ENCODE measurements at regions not wholly inside any gene's neighbourhood (a gene's known extent, or its start where the extent isn't known, plus 50 kb on each side); places are given as distances from the start of the nearest gene placed in this dataset.

DNA sequence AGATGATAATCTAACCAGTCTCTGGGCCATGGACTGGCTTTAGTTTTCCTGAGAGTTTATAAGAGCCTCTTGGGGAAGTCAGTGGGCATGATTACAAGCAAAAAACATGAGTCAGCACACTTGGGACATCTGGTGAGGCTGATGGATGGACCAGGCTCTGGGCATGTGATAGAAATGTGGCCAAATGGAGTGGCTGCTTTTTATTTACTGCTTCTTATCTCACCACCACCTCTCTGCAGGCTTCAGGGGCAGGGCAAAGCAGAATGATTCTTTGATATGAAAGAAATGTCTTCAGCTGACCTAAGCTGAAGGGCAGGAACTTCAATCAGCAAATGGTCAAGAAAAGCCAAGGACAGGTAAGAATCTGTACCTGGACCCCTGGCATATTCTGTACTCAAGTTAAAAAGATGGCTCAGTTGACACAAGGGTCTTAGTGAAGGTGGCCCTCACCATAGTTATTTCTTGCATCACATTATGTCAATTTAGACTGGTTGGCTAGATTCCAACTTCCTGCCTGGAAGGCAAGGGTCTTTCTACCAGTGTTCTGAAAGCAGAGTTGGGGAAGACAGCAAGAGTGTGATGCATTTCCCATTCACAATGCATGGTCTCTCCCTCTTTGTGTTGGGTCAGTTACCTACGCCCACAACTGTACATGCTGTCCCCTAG, 162.8 kb downstream of the FASLG start:
- 100% methylated on average over 1 of the region's 1 CpG for WGBS (ENCODE audit: low lambda C conversion rate)
- Histone ChIP-seq H3K4me2 (no peak overlapping the region), H3K9me3 (no peaks in the 10 kb centered on the region), H3K9ac (no peak overlapping the region), H3K79me2 (ENCODE audit: insufficient read depth) (no peaks in the 10 kb centered on the region), H3K4me3 (ENCODE audit: low read depth in 2 of 2, low read length in 1 of 2) (no peak overlapping the region), H3K27me3 (ENCODE audit: insufficient read depth) (no peaks in the 10 kb centered on the region), H4K20me1 (ENCODE audit: insufficient read depth) (no peaks in the 10 kb centered on the region), H3K27ac (ENCODE audit: low read depth in 2 of 2, low read length in 1 of 2) (peak overlapping the region in 1 of 2 experiments; percentile 62; a peak in 1 of 4 replicates), H3K36me3 (replicated peaks in 1 of 2; ENCODE audit: control insufficient read depth in 1 of 2, insufficient read depth in 2 of 2, low read length in 1 of 2) (no peaks in the 10 kb centered on the region), H3K9me2 (no peaks in the 10 kb centered on the region), H3K4me1 (ENCODE audit: control insufficient read depth in 1 of 2, insufficient read depth in 2 of 2, low read depth in 1 of 2, low read length in 1 of 2) (peaks cover 0 to 7% of the 10 kb centered on the region in 2 experiments; a peak in 2 of 4 replicates), H2AFZ (ENCODE audit: low read depth) (no peak overlapping the region), H3F3A (replicated peaks; ENCODE audit: insufficient read depth) (no peaks in the 10 kb centered on the region)
- ChIA-PET CTCF (no interaction called here), POLR2A (no interaction called here)
- DNase-seq: peak; percentile 24
- TF ChIP-seq FOSL2 (IDR thresholded peaks at IDR 0.05; ENCODE audit: borderline replicate concordance, low read depth) (0 out of 2 replicates have a peak, but pooled peaks have one; percentile 15), NFIC (IDR thresholded peaks at IDR 0.05; ENCODE audit: borderline replicate concordance) (peak; percentile 17; the same call in 1 of the 2 replicates), JUND (IDR thresholded peaks at IDR 0.05) (peak; percentile 30; the same call in 1 of the 2 replicates), GABPA (IDR thresholded peaks at IDR 0.05; ENCODE audit: low read depth) (no peak), TCF12 (IDR thresholded peaks at IDR 0.05) (peak; percentile 81), POLR2AphosphoS5 (IDR thresholded peaks at IDR 0.05; ENCODE audit: low read depth, low read length) (no peak), FOXJ3 (CRISPR knock-in tag; IDR thresholded peaks at IDR 0.05) (no peak)
- TF ChIP-seq, protein P1, sequence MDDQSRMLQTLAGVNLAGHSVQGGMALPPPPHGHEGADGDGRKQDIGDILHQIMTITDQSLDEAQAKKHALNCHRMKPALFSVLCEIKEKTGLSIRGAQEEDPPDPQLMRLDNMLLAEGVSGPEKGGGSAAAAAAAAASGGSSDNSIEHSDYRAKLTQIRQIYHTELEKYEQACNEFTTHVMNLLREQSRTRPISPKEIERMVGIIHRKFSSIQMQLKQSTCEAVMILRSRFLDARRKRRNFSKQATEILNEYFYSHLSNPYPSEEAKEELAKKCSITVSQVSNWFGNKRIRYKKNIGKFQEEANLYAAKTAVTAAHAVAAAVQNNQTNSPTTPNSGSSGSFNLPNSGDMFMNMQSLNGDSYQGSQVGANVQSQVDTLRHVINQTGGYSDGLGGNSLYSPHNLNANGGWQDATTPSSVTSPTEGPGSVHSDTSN (IDR thresholded peaks at IDR 0.05): peak; percentile 89
- TF ChIP-seq, protein P2, sequence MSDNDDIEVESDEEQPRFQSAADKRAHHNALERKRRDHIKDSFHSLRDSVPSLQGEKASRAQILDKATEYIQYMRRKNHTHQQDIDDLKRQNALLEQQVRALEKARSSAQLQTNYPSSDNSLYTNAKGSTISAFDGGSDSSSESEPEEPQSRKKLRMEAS (IDR thresholded peaks at IDR 0.05; ENCODE audit: low read depth): peak; percentile 50

DNA sequence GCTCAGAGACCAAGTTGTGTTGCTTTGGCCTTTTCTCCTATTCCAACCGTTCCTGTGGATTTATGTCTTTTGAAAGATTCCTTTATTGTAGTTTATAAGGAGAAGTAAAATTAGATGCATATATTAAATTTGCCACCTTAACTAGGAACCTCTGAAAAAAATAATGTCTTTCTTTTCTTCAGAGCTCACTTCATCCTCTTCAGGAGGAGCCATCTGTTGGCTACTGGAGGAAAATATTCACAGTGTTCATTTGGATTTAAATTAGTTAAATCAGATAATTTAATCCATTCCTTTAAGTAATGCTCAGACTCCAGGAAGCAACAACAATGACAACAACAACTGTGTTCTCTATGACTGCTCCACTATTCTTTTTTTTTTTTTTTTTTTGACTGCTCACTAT, 164.0 kb downstream of the FASLG start:
- Histone ChIP-seq H3K36me3 (replicated peaks in 1 of 2; ENCODE audit: control insufficient read depth in 1 of 2, insufficient read depth in 2 of 2, low read length in 1 of 2) (no peaks in the 10 kb centered on the region), H3K4me3 (ENCODE audit: low read depth in 2 of 2, low read length in 1 of 2) (no peak overlapping the region), H3K27ac (ENCODE audit: low read depth in 2 of 2, low read length in 1 of 2) (no peak overlapping the region), H3K79me2 (ENCODE audit: insufficient read depth) (no peaks in the 10 kb centered on the region), H3F3A (replicated peaks; ENCODE audit: insufficient read depth) (no peaks in the 10 kb centered on the region), H3K4me2 (no peak overlapping the region), H3K9me2 (no peaks in the 10 kb centered on the region), H3K27me3 (ENCODE audit: insufficient read depth) (no peaks in the 10 kb centered on the region), H3K4me1 (ENCODE audit: control insufficient read depth in 1 of 2, insufficient read depth in 2 of 2, low read depth in 1 of 2, low read length in 1 of 2) (peaks cover 0 to 7% of the 10 kb centered on the region in 2 experiments; a peak in 2 of 4 replicates), H3K9ac (no peak overlapping the region), H2AFZ (ENCODE audit: low read depth) (no peak overlapping the region), H4K20me1 (ENCODE audit: insufficient read depth) (no peaks in the 10 kb centered on the region), H3K9me3 (no peaks in the 10 kb centered on the region)
- TF ChIP-seq EZH2phosphoT487 (IDR thresholded peaks at IDR 0.05; ENCODE audit: borderline replicate concordance, low read depth): no peak
- no peak for TF ChIP-seq SMC3 (IDR thresholded peaks at IDR 0.05; ENCODE audit: low read depth, low read length)
- TF ChIP-seq RXRA (IDR thresholded peaks at IDR 0.05; ENCODE audit: borderline replicate concordance, low read depth): no peak
- TF ChIP-seq RCOR1 (IDR thresholded peaks at IDR 0.05; ENCODE audit: low read length): no peak
- TF ChIP-seq EP300 (IDR thresholded peaks at IDR 0.05; ENCODE audit: borderline replicate concordance in 1 of 2, low read depth in 1 of 2, low read length in 1 of 2): no peak
- WGBS (ENCODE audit: low lambda C conversion rate): 100% methylated on average over 1 of the region's 1 CpG
- no peak for DNase-seq
- POLR2A ChIA-PET: no interaction called here
- CTCF ChIA-PET: interaction anchor here (1.5 kb wide), 1 partner anchor 379 kb away, joined by 6 read pairs; no protein-coding TSS in a partner anchor

All from SK-N-SH (cell line).